Activated B cell treated with CpG ODN at 0.5 μM for 24 hours (primary cell): ENCODE measurements at regions not wholly inside any gene's neighbourhood (a gene's known extent, or its start where the extent isn't known, plus 50 kb on each side); places are given as distances from the start of the nearest gene placed in this dataset.
A peak's percentile ranks its signal among the peaks of the same experiment; 100 is the strongest.

Source experiments
- ATAC-seq: fragments of 200-7000 bp; cut with Tn5 transposase; one replicate; pipeline ENCODE4 v1.10.0; 2021; ENCODE audit warnings: low read depth, mild to moderate bottlenecking, moderate library complexity
- CTCF ChIA-PET: fragments of 350-600 bp; sonication (Branson Sonifier 250); formaldehyde crosslinking; loops from one replicate; lab custom pipeline; 2021; ENCODE audit warnings: antibody characterized with exemption; lab: Charles Lee
- POLR2A ChIA-PET: fragments of 350-600 bp; sonication (Branson Sonifier 250); formaldehyde crosslinking; loops from one replicate; lab custom pipeline; 2021; ENCODE audit warnings: antibody characterized with exemption; lab: Charles Lee
- DNase-seq: peaks from one replicate; pipeline ENCODE4 v3.0.0; 2022
- H3K27ac Mint-ChIP-seq: one replicate; pipeline ENCODE4 v1.8.0; 2020; ENCODE audit warnings: mixed read lengths
- H3K27me3 Mint-ChIP-seq: one replicate; pipeline ENCODE4 v1.8.0; 2021; ENCODE audit warnings: mixed read lengths
- H3K36me3 Mint-ChIP-seq: one replicate; pipeline ENCODE4 v1.8.0; 2021; ENCODE audit warnings: low read depth, mixed read lengths
- H3K4me1 Mint-ChIP-seq: one replicate; pipeline ENCODE4 v1.8.0; 2021; ENCODE audit warnings: mixed read lengths
- H3K4me3 Mint-ChIP-seq: one replicate; pipeline ENCODE4 v1.8.0; 2020; ENCODE audit warnings: mild to moderate bottlenecking, mixed read lengths
- H3K9me3 Mint-ChIP-seq: one replicate; pipeline ENCODE4 v1.8.0; 2020; ENCODE audit warnings: mixed read lengths
- intact Hi-C: fragments of 100-400 bp; cut with micrococcal nuclease; formaldehyde crosslinking; loops from one replicate; pipeline ENCODE4 v1.15.1; 2024
- TF ChIP-seq, protein P1 (sequence below): fragments of 200-600 bp; IDR thresholded peaks from one replicate; pipeline ENCODE4 v1.8.0; 2022; ENCODE audit warnings: antibody characterized with exemption, mild to moderate bottlenecking

DNA sequence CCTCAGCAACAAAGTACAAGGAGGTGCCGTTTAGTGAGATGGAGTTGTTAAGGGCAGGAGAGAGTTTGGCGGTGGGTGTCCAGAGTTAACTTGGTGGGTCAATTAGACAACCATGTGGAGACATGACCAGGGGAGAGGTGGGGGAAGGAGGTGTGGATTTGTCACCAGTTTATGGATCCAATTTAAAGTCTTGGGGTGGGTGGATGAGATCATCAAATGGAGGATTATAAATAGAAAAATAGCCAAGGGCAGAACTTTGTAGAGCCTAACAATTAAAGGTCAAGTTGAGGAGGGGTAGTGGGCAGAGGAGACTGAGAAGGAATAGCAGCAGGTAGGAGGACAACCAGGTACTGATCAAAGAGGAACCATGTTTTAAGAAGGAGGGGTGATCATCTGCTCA, 108.7 kb upstream of the IL12B start:
- Mint-ChIP-seq H3K4me1 (peaks cover 8% of the 10 kb centered on the region), H3K36me3 (no peaks in the 10 kb centered on the region), H3K27ac (no peak overlapping the region), H3K27me3 (no peaks in the 10 kb centered on the region), H3K4me3 (no peak overlapping the region), H3K9me3 (no peaks in the 10 kb centered on the region)
- intact Hi-C loops: no loop called here
- TF ChIP-seq, protein P1, sequence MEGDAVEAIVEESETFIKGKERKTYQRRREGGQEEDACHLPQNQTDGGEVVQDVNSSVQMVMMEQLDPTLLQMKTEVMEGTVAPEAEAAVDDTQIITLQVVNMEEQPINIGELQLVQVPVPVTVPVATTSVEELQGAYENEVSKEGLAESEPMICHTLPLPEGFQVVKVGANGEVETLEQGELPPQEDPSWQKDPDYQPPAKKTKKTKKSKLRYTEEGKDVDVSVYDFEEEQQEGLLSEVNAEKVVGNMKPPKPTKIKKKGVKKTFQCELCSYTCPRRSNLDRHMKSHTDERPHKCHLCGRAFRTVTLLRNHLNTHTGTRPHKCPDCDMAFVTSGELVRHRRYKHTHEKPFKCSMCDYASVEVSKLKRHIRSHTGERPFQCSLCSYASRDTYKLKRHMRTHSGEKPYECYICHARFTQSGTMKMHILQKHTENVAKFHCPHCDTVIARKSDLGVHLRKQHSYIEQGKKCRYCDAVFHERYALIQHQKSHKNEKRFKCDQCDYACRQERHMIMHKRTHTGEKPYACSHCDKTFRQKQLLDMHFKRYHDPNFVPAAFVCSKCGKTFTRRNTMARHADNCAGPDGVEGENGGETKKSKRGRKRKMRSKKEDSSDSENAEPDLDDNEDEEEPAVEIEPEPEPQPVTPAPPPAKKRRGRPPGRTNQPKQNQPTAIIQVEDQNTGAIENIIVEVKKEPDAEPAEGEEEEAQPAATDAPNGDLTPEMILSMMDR: no peak
- ATAC-seq: no peak
- ChIA-PET CTCF (no interaction called here), POLR2A (no interaction called here)
- DNase-seq: no peak

DNA sequence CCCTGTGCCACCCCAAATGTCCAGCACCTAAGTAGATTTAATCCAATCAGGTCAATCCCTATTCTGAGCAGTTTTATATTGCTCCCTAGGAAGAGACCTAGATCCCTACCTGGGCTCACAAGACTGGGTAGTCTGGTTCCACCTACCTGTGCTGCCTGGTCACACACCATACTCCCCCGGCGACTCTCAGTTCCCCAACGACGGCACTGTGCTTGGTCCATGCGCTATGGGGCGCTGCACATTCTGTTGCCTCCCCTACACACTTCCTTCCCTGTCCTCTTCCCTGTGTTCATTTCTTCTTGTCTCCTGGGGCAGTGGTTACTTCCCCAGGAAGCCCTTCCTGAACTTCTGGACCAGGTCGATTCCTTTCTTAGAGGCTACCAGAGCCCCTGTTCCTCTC, 109.9 kb upstream of the IL12B start:
- peaks cover 8% of the 10 kb centered on the region for H3K4me1 Mint-ChIP-seq
- POLR2A ChIA-PET: interaction anchor here (0.9 to 2.1 kb wide), 2 partner anchors 13 to 108 kb away, joined by 3 to 10 read pairs; no protein-coding TSS in a partner anchor
- H3K27ac Mint-ChIP-seq: no peak overlapping the region
- no peak overlapping the region for H3K4me3 Mint-ChIP-seq
- CTCF ChIA-PET: interaction anchor here (0.8 to 7.3 kb wide), 5 partner anchors 12 to 547 kb away, joined by 3 to 37 read pairs (median 4); partner anchors contain the start of gene ADRA1B
- TF ChIP-seq, protein P1: no peak
- no peaks in the 10 kb centered on the region for H3K9me3 Mint-ChIP-seq
- H3K27me3 Mint-ChIP-seq: no peaks in the 10 kb centered on the region
- intact Hi-C loops: loop anchor here (1.0 to 5.0 kb wide), 2 partner anchors 108 to 567 kb away; partner anchors contain the start of gene TTC1
- no peaks in the 10 kb centered on the region for H3K36me3 Mint-ChIP-seq
- DNase-seq (no peak), ATAC-seq (peak; percentile 75)

DNA sequence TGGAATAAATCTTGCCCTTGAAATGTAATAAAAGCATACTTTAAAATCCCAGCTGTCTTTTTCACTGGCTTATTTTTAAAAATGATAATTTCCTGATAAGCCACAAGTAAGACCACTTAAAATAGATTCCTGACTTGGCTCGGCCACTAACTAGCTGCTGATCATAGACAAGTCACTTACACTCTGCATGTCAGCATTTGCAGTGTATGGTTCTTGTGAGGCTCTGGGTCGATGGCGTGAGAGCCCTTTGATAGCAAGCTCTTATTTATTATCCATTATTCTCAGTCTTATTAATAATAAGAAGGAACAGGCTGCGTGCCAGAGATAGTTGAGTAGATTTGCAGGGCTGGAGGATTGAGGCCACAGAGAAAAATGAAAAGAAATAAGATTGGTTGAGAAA, 110.7 kb upstream of the IL12B start:
- no peak overlapping the region for H3K27ac Mint-ChIP-seq
- no peaks in the 10 kb centered on the region for H3K36me3 Mint-ChIP-seq
- H3K4me3 Mint-ChIP-seq: no peak overlapping the region
- H3K4me1 Mint-ChIP-seq: peaks cover 8% of the 10 kb centered on the region
- CTCF ChIA-PET: interaction anchor here (0.6 to 7.3 kb wide), 6 partner anchors 16 to 1482 kb away, joined by 3 to 37 read pairs (median 4); partner anchors contain the start of gene ADRA1B
- DNase-seq: no peak
- no peak for ATAC-seq
- POLR2A ChIA-PET: interaction anchor here (0.9 to 2.1 kb wide), 2 partner anchors 13 to 109 kb away, joined by 3 to 10 read pairs; no protein-coding TSS in a partner anchor
- no peaks in the 10 kb centered on the region for H3K9me3 Mint-ChIP-seq
- TF ChIP-seq, protein P1: no peak
- intact Hi-C loops: loop anchor here (1.0 to 5.0 kb wide), 2 partner anchors 109 to 566 kb away; partner anchors contain the start of gene TTC1
- no peaks in the 10 kb centered on the region for H3K27me3 Mint-ChIP-seq

DNA sequence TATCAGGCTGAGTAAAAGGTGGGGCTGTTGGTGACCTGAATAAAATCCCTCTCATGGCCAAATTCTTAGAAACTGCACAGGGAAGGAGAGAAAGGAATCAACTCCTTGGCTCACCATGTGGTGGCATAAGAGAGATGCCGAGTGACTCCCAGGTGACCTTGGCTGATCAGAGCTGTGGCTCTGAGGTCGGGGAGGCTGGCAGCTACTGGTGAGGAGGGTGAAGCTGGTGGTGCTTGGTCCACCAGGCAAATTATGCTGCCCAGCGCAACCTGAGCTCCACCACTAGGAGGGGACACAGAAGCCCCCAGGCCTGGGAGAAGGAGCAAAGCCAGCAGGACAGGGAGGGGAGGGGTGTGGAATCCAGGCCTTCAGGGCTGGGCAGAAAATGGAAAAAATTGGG, 111.2 kb upstream of the IL12B start:
- H3K27me3 Mint-ChIP-seq: no peaks in the 10 kb centered on the region
- TF ChIP-seq, protein P1: no peak
- no peak overlapping the region for H3K27ac Mint-ChIP-seq
- ATAC-seq (peak; percentile 21), DNase-seq (no peak)
- H3K36me3 Mint-ChIP-seq: no peaks in the 10 kb centered on the region
- H3K4me1 Mint-ChIP-seq: peaks cover 8% of the 10 kb centered on the region
- POLR2A ChIA-PET: interaction anchor here (0.9 to 2.1 kb wide), 2 partner anchors 14 to 110 kb away, joined by 3 to 10 read pairs; no protein-coding TSS in a partner anchor
- H3K4me3 Mint-ChIP-seq: no peak overlapping the region
- no peaks in the 10 kb centered on the region for H3K9me3 Mint-ChIP-seq
- intact Hi-C loops: loop anchor here (5.0 kb wide), 1 partner anchor 566 kb away; the partner anchor contains the start of gene TTC1
- CTCF ChIA-PET: interaction anchor here (0.6 to 7.3 kb wide), 9 partner anchors 15 to 1482 kb away, joined by 3 to 37 read pairs (median 4); partner anchors contain the start of gene ADRA1B

DNA sequence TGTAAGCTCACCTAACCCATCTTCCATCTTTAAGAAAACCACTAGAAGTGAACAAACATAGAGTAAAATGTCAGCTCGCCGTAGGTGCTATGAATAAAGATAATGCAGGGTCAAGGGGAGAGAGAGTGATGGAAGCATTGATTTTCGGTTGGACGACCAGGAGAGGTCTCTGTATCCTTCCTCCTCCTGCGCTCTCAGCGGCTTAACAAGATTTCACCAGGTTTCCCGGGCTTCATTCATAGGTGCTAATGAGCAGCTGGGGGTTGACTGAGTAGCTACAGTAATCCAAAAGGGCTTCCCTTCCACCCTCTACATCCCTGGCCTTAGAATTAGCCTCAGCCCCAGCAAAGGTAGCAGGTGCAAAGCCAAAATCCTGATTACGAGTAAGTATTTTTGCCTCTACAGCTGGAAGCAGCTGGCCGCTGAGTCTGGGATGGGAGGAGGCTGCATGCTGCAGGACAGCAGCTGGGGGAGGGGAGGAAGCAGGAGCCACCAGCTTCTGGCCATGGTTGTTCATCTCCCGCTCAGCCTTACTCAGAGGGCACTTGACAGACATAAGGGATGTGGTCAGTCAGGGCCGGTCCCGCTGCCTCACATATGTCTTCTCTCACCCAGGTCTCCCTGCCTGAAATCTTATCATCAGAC, 112.0 kb upstream of the IL12B start:
- TF ChIP-seq, protein P1: no peak
- H3K27ac Mint-ChIP-seq: no peak overlapping the region
- peaks cover 8% of the 10 kb centered on the region for H3K4me1 Mint-ChIP-seq
- H3K4me3 Mint-ChIP-seq: no peak overlapping the region
- H3K27me3 Mint-ChIP-seq: no peaks in the 10 kb centered on the region
- ChIA-PET CTCF (interaction anchor here (0.7 to 7.3 kb wide), 5 partner anchors 16 to 545 kb away, joined by 3 to 37 read pairs (median 6); no protein-coding TSS in a partner anchor), POLR2A (interaction anchor here (0.7 kb wide), 1 partner anchor 10 kb away, joined by 3 read pairs; no protein-coding TSS in a partner anchor)
- DNase-seq: no peak
- ATAC-seq: no peak
- H3K36me3 Mint-ChIP-seq: no peaks in the 10 kb centered on the region
- intact Hi-C loops: loop anchor here (5.0 kb wide), 1 partner anchor 565 kb away; the partner anchor contains the start of gene TTC1
- no peaks in the 10 kb centered on the region for H3K9me3 Mint-ChIP-seq
